HEK293 (cell line): ENCODE measurements at regions not wholly inside any gene's neighbourhood (a gene's known extent, or its start where the extent isn't known, plus 50 kb on each side); places are given as distances from the start of the nearest gene placed in this dataset.

ENCODE experiments used
- BCL11A ChIP-seq: fragments of 450-650 bp; formaldehyde crosslinking; IDR thresholded peaks from 2 replicates; pipeline ENCODE4 v1.5.1; 2016; ENCODE audit warnings: low read depth, missing biosample characterization, missing genetic modification characterization
- CTCF ChIP-seq: fragments of 450-650 bp; formaldehyde crosslinking; IDR thresholded peaks from 2 replicates; pipeline ENCODE4 v1.5.1; 2016; ENCODE audit warnings: missing biosample characterization, missing genetic modification characterization
- OSR2 ChIP-seq: fragments of 450-650 bp; formaldehyde crosslinking; IDR thresholded peaks from 2 replicates; pipeline ENCODE4 v1.5.1; 2016; ENCODE audit warnings: missing biosample characterization, missing genetic modification characterization
- PBX3 ChIP-seq: sonication (generic); formaldehyde crosslinking; IDR thresholded peaks from 2 replicates; pipeline ENCODE4 v1.8.1; 2022; ENCODE audit warnings: mild to moderate bottlenecking, moderate library complexity, missing genetic modification reagents
- REST ChIP-seq: fragments of 450-650 bp; formaldehyde crosslinking; IDR thresholded peaks from 2 replicates; pipeline ENCODE4 v1.5.1; 2016; ENCODE audit warnings: missing biosample characterization, missing genetic modification characterization
- SP2 ChIP-seq: fragments of 450-650 bp; formaldehyde crosslinking; IDR thresholded peaks from 2 replicates; pipeline ENCODE4 v1.5.1; 2016; ENCODE audit warnings: missing biosample characterization, missing genetic modification characterization
- YY1 ChIP-seq: fragments of 450-650 bp; formaldehyde crosslinking; IDR thresholded peaks from 2 replicates; pipeline ENCODE4 v1.5.1; 2018; ENCODE audit warnings: missing biosample characterization, missing genetic modification characterization
- ZNF146 ChIP-seq: fragments of 450-650 bp; formaldehyde crosslinking; IDR thresholded peaks from 2 replicates; pipeline ENCODE4 v1.5.1; 2016; ENCODE audit warnings: missing biosample characterization, missing genetic modification characterization
- ZNF239 ChIP-seq: fragments of 450-650 bp; formaldehyde crosslinking; IDR thresholded peaks from 2 replicates; pipeline ENCODE4 v1.5.1; 2016; ENCODE audit warnings: missing biosample characterization, missing genetic modification characterization
- ZNF274 ChIP-seq, 2 experiments: fragments of 200-500 bp in 1 of 2; fragments of 450-650 bp in 1 of 2; sonication (Bioruptor generic) in 1 of 2; formaldehyde crosslinking in 1 of 2; IDR thresholded peaks; 2 replicates each; pipeline versions ENCODE4 v1.5.1 to v1.6.1; 2014 to 2016; ENCODE audit warnings: borderline replicate concordance in 1 of 2, inconsistent platforms in 1 of 2, low read length in 1 of 2, missing biosample characterization in 1 of 2, missing genetic modification characterization in 1 of 2
- ZNF362 ChIP-seq: fragments of 450-650 bp; formaldehyde crosslinking; IDR thresholded peaks from 2 replicates; pipeline ENCODE4 v1.5.1; 2016; ENCODE audit warnings: missing biosample characterization, missing genetic modification characterization
- ZNF670 ChIP-seq: fragments of 450-650 bp; formaldehyde crosslinking; IDR thresholded peaks from 2 replicates; pipeline ENCODE4 v1.5.1; 2016; ENCODE audit warnings: missing biosample characterization, missing genetic modification characterization, low read depth

- TF ChIP-seq PBX3 (CRISPR knock-in tag) (no peak), YY1 (tag by site-specific recombination) (no peak), ZNF146 (tag by site-specific recombination) (no peak), CTCF (tag by site-specific recombination) (no peak), ZNF670 (tag by site-specific recombination) (no peak), SP2 (tag by site-specific recombination) (no peak), ZNF239 (tag by site-specific recombination) (no peak), OSR2 (no peak), ZNF362 (no peak), ZNF274 (IDR thresholded peaks at IDR 0.05; ENCODE audit: low read length) (no peak), ZNF274 (tag by site-specific recombination; IDR thresholded peaks at IDR 0.05; ENCODE audit: borderline replicate concordance) (no peak), BCL11A (tag by site-specific recombination) (no peak), REST (tag by site-specific recombination) (no peak)
Measured at GRCh38 chr18:63031375-63031774, 288.2 kb downstream of the BCL2 start.
